HK-2 (cell line): ENCODE measurements at regions not wholly inside any gene's neighbourhood (a gene's known extent, or its start where the extent isn't known, plus 50 kb on each side); places are given as distances from the start of the nearest gene placed in this dataset.
"Not testable (repeated sequence)": the region's sequence is repeated elsewhere in the genome, so short reads cannot be mapped to it uniquely, and the experiment has no call there.

ENCODE experiments used
- DNase-seq: peaks from one replicate; pipeline ENCODE4 v3.0.0-alpha.2; 2018; ENCODE audit not compliant: unreplicated experiment

DNA sequence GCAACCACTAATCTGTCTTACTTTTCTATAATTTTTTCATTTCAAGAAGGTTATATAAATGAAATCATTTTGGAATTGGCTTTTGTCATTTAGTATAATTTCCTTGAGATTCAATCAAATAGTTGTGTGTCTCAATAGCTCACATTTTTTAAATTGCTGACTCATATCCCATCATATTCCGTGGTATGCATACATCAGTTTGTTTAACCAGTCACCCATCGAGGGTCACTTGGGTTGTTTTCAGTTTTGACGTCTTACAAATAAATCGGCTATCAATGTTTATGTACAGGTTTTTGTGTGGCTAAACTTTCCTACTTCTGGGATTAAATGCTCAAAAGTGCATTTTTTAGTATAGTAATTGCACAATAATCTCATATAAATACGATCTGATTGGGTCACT lies 185.5 kb downstream of the TAF11L14 start:
- no peak for DNase-seq

DNA sequence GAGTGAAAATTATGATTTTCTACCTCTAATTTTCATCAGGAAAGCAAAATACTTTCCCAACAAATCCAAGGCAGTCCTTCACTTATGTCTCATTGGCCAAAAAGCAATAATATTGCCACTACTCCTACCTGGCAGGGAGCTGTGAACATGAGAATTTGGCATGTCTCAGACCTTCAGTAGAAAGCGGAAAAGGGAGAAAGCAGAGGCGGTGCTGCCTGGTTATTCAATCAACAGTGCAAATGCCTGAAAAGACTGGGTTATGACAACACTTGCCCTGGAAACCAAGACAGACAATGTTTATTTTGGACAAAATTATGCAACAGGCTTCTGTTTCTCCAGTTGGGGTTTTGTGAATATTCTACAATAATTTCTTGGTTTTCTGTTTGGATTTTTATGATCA lies 194.4 kb downstream of the TAF11L14 start:
- no peak for DNase-seq

DNA sequence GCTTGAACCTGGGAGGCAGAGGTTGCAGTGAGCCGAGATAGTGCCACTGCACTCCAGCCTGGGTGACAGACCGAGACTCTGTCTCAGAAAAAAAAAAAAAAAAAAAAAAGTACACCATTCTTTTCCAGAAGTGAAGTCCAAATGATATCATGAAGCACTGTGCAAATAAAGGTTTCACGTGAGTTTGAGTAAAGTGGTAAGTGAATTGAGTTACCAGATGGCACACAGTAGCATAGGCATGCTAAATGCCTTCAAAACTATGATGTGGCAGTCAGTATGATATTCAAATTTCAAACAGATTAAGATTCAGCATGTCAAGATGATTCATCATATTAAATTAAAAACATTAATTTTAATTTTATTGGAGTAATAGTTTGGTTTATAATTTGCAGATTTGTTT lies 195.2 kb downstream of the TAF11L14 start:
- no peak for DNase-seq

DNA sequence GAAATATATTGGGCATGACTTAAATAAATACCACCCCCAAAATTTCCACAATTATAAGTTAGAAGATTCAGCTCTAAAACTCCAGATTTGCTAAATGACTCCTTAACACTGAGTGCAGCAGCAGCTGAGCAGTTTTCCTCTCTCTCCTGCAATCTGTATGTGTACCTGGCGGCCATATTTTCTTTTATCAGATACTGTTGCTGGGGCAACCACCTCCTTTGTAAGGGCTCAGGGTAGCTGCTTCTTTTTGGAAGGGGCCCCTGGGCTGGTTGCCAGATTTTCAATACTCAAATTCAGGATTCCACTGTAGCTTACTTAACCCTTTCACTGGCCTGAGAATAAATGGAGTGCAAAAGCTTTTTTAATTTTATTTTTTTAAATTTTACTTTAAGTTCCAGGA lies 197.0 kb downstream of the TAF11L14 start:
- no peak for DNase-seq

DNA sequence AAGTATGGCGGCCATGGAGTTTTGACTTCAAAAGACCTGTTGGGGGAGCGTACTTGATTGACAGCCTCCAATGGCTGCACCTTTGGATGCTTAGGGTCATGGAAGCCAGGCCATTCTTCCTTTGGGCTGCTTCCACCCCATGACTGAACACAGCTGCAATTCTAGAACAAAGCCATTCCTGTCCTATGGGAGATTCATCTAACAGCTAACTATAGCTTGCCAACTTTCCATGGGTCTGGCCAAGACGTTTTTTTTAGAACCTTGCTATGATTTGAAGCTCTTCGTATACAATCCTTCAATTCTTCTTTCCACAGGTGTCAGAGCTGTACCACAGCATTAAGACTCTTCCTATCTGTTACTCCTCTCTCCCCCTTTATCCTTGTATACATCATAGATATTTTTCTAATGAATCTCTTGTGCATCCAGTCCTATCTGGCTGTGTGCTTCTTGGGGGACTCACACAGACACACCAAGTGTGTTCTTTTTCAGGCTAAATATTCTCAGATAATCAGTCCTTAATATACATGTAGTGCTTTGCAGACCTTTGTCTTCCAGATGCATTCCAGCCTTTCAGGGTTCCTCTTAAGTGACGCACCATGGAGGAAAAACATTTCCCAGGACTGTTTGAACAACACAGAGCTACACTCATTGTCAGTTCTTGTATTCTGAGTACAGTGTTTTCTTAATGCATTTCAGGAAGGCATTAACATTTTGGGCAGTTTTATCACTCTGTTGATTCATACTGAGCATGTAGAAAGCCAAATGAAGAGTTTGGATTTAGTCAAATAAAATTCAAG lies 198.9 kb downstream of the TAF11L14 start:
- no peak for DNase-seq

DNA sequence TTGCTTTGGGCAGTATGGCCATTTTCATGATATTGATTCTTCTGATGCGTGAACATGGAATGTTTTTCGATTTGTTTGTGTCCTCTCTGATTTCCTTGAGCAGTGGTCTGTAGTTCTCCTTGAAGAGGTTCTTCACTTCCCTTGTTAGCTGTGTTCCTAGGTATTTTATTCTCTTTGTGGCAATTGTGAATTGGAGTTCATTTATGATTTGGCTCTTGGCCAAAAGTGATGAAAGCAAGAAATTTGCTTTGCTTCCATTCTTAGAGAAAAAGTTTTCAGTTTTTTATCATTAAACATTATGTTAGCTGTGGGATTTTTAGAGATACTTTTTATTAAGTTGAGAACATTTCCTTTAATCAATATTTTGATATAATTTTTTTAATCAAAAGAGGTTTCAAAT lies 203.5 kb downstream of the TAF11L14 start:
- DNase-seq: no peak

DNA sequence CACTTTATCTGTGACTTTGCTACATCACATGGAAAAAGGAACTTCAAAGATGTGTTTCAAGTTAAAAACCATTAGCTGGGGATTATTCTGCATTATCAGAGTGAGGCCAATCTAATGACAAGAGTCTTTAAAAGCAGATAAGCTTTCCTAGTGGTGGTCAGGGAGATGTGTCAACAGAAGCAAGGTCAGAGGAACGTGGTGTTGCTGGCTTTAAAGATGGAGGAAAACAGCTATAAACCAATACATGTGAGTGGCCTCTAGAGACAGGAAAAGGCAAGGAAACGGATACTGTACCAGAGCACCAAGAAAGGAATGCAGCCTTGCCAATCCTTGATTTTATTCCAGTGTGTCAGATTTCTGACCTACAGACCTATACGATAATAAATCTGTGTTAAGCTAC lies 204.2 kb downstream of the TAF11L14 start:
- DNase-seq: no peak

DNA sequence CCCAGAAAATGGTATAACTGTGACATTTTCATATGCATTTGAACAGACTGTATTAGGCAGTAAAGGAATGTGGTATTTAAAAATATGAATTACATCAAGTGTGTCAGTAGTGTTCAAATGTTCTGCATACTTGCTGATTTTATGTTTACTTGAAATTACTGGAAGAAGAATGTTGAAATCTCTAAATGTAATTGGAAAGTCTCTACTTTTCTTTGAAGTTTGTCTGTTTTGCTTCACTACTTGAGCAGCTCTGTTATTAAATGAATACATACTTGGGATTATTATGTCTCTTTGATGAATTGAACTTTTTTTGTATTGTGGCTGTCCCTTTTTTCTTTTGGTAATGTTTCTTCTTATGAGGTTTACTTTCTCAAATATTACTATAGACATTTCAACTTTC lies 205.6 kb downstream of the TAF11L14 start:
- no peak for DNase-seq

DNA sequence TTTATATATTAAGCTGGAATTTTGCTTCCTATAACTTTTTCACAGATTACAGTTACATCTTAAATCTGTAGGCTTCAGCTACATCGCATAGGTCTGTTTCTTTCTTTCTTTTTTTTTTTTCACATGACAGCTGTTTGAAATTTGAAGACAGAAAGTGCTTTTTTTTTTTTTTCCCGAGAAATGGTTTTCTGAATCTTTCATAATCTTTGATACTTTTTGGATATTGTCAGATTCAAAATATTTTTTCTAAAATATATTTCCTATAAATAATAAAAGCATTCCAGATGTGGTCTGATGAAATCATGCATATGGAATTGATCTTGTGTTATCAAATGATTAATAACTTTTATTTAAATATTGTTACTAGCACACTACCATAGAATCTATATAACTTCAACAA lies 212.2 kb downstream of the TAF11L14 start:
- DNase-seq: no peak

DNA sequence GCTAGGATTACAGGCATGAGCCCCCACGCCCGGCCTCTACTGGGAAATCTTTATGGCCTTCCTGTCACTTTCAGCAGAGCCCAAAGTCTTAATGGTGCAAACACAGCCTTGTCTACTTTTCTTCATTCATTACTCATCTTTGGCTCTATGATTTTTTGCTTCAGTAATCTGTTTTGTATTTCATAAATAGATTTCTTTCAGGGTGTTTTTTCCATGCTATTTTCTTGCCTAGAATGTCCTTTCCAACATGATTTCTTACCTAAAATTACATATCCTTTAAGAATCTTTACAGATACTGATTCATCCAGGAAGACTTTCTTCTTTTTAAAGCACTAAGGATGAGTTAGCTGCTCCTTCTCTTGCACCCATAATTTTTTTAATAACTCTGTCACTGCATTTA lies 213.0 kb downstream of the TAF11L14 start:
- DNase-seq: no peak

DNA sequence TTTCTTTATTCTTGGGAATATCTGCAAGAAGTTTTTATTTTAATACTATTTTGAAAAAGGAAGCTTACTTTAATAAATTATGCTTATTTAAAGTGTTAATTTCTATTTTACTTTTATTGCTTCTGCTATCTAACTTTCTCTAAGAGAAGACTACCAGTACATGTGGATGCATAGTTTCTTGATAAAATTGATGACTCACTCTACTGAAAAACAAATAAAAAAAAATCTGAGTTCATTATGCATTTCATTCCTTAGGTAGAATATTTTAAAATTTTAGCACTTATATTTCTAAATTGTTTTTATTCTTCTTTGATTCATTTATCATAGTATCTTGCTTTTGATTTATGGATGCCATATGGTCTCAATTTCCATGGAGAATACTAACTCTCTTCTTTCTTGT lies 217.9 kb downstream of the TAF11L14 start:
- no peak for DNase-seq

DNA sequence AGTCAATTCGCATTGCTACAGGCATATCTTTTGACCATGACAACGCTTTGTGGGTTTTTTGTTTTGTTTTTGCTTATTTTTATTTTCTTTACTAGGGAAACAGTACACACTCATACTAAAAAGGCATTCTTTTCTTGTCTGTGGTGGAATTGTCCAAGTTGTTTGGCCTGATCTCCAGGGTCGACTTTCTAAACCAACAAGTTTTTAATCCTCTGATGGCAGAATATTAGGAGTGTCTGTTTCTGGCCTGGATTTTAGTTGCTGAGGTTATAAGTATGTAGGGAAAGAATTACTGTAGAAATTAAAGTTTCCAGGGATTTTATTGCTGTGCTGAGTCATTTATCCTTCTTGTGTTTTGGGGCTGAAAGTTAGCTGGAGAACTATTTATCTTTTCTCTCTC lies 218.5 kb downstream of the TAF11L14 start:
- DNase-seq: no peak

DNA sequence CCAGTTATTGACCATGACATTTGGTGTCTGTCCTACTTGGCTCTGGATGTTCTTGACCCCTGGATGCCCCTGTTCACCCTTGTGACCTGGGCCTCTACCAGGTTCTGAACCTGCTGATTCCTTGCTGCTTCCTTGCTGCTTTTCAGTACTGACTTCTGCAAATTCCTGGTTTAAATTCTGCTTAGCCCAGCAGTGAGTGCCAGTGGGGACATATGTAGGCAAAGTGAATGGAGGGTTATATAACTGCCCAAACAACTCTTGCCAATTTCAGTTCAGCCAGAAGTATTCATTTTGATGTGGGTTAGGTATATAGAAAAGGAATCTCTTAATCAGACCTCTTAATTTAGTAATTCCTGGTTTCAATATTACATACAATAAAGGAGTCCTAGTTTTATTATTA lies 220.6 kb downstream of the TAF11L14 start:
- DNase-seq: no peak

DNA sequence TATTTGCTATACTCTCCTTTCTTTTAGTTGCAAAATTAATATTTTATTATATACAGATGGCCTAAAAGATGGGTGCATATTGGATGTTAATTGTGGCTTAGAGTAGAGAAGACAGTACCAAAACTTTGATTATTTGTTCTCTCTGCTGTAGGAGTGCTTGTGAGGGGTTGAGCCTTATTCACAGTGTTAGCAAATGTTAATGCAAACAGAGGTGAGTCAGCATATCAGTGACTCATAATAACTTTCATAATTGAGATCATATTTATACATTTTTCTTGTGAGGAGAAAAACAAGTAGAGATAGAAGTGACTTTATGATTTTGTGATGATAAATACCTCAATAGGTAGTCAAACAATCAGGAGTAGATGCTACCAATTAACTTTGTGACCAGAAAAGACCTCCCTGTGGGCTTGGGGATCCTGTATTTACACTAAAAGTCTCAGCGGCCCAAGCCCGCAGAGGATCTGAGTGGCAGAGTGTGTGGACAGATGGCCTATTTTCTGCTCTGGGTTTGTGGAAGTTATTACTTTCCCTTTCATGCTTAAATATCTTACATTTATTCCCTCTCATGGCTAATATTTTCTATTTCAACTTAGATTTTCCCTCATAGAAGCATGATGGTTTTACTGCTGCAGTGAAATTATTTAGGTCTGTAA lies 226.5 kb downstream of the TAF11L14 start:
- DNase-seq: no peak

DNA sequence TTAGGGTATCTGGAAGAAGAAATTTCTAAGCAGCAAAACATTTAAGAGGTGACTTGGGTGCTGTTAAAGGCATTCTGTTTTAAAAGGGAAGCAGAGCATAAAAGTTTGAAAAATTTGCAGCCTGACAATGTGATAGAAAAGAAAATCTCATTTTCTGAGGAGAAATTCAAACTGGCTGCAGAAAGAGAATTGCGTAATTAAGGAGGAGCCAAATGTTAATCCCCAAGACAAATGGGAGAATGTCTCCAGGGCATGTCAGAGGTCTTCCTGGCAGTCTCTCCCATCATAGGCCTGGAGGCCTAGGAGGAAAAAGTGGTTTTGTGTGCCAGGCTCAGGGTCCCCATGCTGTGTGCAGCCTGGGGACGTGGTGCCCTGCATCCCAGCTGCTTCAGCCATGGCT lies 230.6 kb downstream of the TAF11L14 start:
- DNase-seq: not testable (repeated sequence)

DNA sequence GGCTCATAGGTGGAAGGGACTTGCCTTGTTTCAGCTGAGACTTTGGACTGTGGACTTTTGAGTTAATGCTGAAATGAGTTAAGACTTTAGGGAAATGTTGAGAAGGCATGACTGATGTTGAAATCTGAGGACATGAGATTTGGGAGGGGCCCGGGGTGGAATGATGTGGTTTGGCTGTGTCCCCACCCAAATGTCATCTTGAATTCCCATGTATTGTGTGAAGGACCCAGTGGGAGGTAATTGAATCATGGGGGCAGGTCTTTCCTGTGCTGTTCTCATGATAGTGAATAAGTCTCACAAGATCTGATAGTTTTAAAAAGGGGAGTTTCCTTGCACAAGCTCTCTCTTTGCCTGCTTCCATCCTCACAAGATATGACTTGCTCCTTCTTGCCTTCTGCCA lies 231.7 kb downstream of the TAF11L14 start:
- not testable (repeated sequence) for DNase-seq

DNA sequence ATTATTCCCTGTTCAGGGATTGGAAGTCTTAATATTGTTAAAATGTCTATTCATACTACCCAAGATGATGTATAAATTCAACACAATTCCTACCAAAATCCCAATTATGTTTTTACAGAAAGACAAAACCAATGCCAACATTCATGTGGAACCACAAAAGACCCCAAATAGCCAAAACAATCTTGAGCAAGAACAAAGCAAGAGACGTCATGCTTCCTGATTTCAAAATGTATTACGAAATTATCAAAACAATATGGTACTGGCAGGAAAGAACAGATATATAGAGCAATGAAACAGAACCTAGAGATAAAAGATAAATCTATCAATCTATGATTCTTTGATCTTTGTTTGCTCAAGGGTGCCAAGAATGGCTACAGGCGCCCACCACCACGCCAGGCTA lies 237.9 kb downstream of the TAF11L14 start:
- no peak for DNase-seq

DNA sequence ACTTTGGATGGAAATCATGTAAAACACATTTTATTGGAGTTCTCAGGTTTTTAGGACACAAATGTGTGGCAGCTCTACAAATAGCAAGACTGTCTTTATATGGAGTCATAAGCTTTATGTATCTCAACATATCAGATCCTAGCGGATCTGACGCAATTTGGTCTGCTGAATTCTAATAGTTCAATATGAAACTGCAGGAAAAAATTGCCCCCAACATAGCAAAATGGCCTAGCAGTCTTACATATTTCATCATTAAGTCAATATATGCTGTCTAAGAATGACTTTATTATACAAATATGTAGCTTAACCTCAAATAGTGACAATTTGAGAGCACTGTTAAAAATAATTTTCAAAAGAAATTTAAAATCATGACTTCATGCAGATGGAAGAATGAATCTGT lies 244.3 kb downstream of the TAF11L14 start:
- DNase-seq: no peak

DNA sequence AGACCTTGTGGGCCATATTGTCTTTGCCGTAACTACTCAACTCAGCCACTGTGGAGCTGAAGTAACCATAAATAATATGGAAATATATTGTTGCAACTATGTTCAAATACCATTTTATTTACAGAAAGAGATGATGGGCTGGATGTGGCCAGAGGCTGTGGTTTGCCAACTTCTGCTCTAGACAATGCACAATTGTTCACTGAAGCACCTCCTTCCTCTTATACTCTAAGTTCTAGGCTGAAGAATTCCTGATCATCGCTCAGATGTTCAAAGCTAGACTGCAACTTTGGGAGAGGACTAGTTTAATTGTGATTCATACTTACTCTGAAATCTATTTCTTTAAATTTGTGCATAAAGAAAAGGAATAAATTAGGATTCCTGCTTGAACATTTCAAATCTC lies 245.0 kb downstream of the TAF11L14 start:
- DNase-seq: no peak

DNA sequence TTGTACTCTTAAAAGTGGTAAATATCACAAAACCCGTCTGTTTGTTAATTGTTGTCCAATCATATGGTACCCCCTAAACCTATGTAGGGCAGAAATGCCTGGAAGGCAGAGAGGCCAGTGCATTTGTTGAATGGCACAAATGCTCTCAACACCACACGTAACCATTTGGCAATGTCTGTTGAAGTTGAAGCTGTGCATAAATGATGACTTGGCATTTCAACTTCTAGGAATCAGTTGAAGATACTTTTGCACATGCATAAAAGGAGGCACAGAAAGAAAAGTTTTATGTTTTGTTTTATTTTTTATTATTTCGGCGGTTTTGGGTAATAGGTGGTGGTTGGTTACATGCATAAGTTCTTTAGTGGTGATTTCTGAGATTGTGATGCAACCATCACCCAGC lies 246.6 kb downstream of the TAF11L14 start:
- DNase-seq: no peak

DNA sequence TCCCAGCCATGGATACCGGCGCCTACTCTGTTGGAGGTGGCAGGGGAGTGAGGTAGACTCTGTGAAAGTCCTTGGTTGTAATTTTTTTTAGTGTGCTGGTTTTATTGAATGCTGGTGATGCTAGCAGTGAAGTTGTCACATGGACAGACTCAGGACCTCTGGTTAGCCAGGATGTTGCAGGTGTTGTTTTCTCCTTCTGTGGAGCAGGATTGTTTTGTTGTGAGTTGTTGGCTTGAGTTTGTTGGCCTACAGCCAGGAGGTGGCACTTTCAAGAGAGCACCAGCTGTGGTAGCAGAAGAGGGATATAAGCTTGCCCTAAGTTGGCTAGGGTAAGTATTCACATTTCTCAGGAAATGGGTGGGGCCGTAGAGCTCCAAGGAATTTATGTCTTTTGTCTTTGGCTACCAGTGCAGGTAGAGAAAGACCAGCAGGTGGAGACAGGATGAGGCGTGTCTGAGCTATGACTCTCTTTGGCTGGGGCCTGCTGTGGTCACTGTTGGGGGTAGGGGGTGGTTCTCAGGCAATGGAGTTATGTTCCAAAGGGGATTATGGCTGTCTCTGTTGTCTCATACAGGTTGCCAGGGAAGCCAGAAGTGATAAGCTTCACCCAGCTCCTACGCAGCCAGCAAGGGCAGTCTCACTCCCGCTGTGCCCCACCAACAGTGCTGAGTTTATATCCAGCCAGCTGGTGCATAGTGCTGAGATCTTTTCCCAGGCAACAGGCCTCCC lies 248.7 kb downstream of the TAF11L14 start:
- DNase-seq: no peak

DNA sequence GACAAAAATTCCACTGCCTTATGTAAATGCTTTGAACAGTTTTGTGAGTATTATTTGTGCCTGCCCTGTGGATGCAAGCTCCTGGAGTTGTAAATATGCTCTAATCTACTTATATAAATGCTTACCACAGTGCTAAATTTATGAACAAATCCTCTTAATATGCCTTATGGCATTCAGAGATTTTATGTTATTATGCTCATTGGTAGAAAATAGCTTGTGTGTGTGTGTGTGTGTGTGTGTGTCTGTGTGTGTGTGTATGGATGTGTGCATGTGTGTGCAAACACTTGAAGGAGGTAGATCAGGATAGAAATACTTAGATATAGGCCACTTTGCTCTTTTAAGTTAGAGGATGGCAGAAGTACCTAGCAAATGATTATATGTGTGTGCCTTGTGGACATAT lies 253.9 kb downstream of the TAF11L14 start:
- no peak for DNase-seq

DNA sequence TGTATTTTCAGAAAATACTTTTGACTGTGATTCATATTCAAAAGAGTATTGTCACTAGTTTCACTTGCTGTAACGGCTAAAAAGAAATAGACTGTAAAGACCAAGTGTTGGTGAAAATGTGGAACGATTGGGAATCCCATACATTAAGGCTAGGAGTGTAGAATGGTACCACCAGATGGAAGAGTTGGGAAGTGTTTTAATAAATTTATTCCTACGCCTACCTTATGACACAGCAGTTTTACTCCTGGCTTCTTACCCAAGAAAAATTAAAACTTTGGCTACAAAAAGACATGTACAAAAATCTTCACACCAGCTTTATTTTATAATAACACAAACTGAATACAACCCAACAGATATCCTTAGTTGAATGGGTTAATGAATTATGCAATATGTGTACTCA lies 256.2 kb downstream of the TAF11L14 start:
- no peak for DNase-seq
